HEK293 (cell line): ENCODE measurements at regions not wholly inside any gene's neighbourhood (a gene's known extent, or its start where the extent isn't known, plus 50 kb on each side); places are given as distances from the start of the nearest gene placed in this dataset.

Experiments
- CTCF ChIP-seq: fragments of 450-650 bp; formaldehyde crosslinking; IDR thresholded peaks from 2 replicates; pipeline ENCODE4 v1.5.1; 2016; ENCODE audit warnings: missing biosample characterization, missing genetic modification characterization
- MZF1 ChIP-seq: fragments of 450-650 bp; formaldehyde crosslinking; IDR thresholded peaks from 2 replicates; pipeline ENCODE4 v1.5.1; 2017; ENCODE audit warnings: missing biosample characterization, missing genetic modification characterization, borderline replicate concordance
- TRIM28 ChIP-seq: IDR thresholded peaks from 2 replicates; pipeline ENCODE4 v1.6.1; 2011; ENCODE audit warnings: low read length, control low read depth, borderline replicate concordance
- ZBTB21 ChIP-seq: fragments of 450-650 bp; formaldehyde crosslinking; IDR thresholded peaks from 2 replicates; pipeline ENCODE4 v1.5.1; 2017; ENCODE audit warnings: missing biosample characterization, missing genetic modification characterization
- ZNF121 ChIP-seq: fragments of 450-650 bp; formaldehyde crosslinking; IDR thresholded peaks from 2 replicates; pipeline ENCODE4 v1.5.1; 2016; ENCODE audit warnings: missing biosample characterization, missing genetic modification characterization
- ZNF561 ChIP-seq: fragments of 450-650 bp; IDR thresholded peaks from 2 replicates; pipeline ENCODE4 v1.5.1; 2018; ENCODE audit warnings: missing biosample characterization, missing genetic modification characterization, borderline replicate concordance
- ZNF596 ChIP-seq: fragments of 450-650 bp; IDR thresholded peaks from 2 replicates; pipeline ENCODE4 v1.5.0; 2018; ENCODE audit warnings: missing biosample characterization, mild to moderate bottlenecking, missing genetic modification characterization, moderate library complexity
- ZNF701 ChIP-seq: fragments of 450-650 bp; formaldehyde crosslinking; IDR thresholded peaks from 2 replicates; pipeline ENCODE4 v1.5.1; 2016; ENCODE audit warnings: missing biosample characterization, missing genetic modification characterization

DNA sequence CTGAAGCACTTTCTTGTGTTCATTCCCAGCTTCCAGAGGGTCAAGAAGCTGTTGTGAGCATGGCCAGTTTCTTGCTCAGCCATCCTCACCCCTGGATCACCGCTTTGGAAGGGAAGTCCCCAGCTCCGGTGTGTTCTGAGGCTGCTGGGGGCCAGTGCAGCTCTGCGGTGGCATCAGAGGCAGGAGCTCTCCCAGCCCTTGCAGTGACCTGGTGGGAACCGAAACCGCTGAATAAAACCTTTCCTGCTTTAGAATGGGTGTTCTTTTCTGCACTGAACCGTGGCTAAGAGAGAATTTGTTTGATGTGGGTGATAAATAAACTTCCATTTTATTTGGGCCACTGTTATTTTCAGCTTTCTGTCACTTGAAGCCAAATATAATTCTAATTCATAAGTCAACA lies 450.9 kb upstream of the VSTM2A start:
- no peak for TF ChIP-seq ZNF701 (tag by site-specific recombination)
- no peak for TF ChIP-seq ZNF121 (tag by site-specific recombination)
- no peak for TF ChIP-seq ZBTB21 (tag by site-specific recombination)
- no peak for TF ChIP-seq TRIM28
- no peak for TF ChIP-seq ZNF561 (tag by site-specific recombination)
- TF ChIP-seq ZNF596 (tag by site-specific recombination), result no peak
- no peak for TF ChIP-seq CTCF (tag by site-specific recombination)
- TF ChIP-seq MZF1 (tag by site-specific recombination), result no peak
